Smooth muscle cell (in vitro differentiated cells): ENCODE measurements at regions not wholly inside any gene's neighbourhood (a gene's known extent, or its start where the extent isn't known, plus 50 kb on each side); places are given as distances from the start of the nearest gene placed in this dataset.
A peak's percentile ranks its signal among the peaks of the same experiment; 100 is the strongest.

Experiments
- DNase-seq: peaks from one replicate; lab custom pipeline; 2025; ENCODE audit not compliant: unreplicated experiment; lab: John Stamatoyannopoulos, UW
- H2AFZ ChIP-seq: fragments of 200-600 bp; sonication (generic); 2 replicates; pipeline ENCODE4 v1.6.0; 2016; ENCODE audit warnings: antibody characterized with exemption, low read depth, mild to moderate bottlenecking
- H3F3A ChIP-seq: fragments of 200-600 bp; sonication (generic); 2 replicates; pipeline ENCODE4 v1.6.0; 2017; ENCODE audit warnings: antibody characterized with exemption, low read depth
- H3K27ac ChIP-seq: fragments of 200-600 bp; sonication (generic); 2 replicates; pipeline ENCODE4 v1.5.1; 2016; ENCODE audit warnings: low read depth, mild to moderate bottlenecking
- H3K27me3 ChIP-seq: fragments of 200-600 bp; sonication (generic); 2 replicates; pipeline ENCODE4 v1.6.1; 2016; ENCODE audit warnings: low read depth, mild to moderate bottlenecking
- H3K36me3 ChIP-seq: fragments of 200-600 bp; sonication (generic); 2 replicates; pipeline ENCODE4 v1.5.1; 2016; ENCODE audit warnings: low read depth
- H3K4me1 ChIP-seq: fragments of 200-600 bp; sonication (generic); 2 replicates; pipeline ENCODE4 v1.5.1; 2016; ENCODE audit warnings: low read depth
- H3K4me2 ChIP-seq: fragments of 200-600 bp; sonication (generic); 2 replicates; pipeline ENCODE4 v1.6.0; 2016; ENCODE audit warnings: mild to moderate bottlenecking
- H3K4me3 ChIP-seq: fragments of 200-600 bp; sonication (generic); 2 replicates; pipeline ENCODE4 v1.5.1; 2016; ENCODE audit warnings: mild to moderate bottlenecking
- H3K79me2 ChIP-seq: fragments of 200-600 bp; sonication (generic); 2 replicates; pipeline ENCODE4 v1.6.0; 2016; ENCODE audit warnings: low read depth, mild to moderate bottlenecking
- H3K9ac ChIP-seq: fragments of 200-600 bp; sonication (generic); 2 replicates; pipeline ENCODE4 v1.6.0; 2016; ENCODE audit warnings: low read depth
- H3K9me3 ChIP-seq: fragments of 200-600 bp; sonication (generic); replicated peaks from 2 replicates; pipeline ENCODE4 v1.5.1; 2016; ENCODE audit warnings: low read depth
- H4K20me1 ChIP-seq: fragments of 200-600 bp; sonication (generic); 2 replicates; pipeline ENCODE4 v1.6.0; 2016; ENCODE audit warnings: low read depth
- CTCF ChIP-seq: fragments of 200-600 bp; sonication (generic); IDR thresholded peaks from 2 replicates; pipeline ENCODE4 v1.5.1; 2017; ENCODE audit warnings: borderline replicate concordance, mild to moderate bottlenecking, antibody characterized with exemption; ENCODE audit not compliant: insufficient read depth, poor library complexity, severe bottlenecking
- WGBS: methylation state at CpG from one replicate; pipeline ENCODE4 v1.1.7; 2016; ENCODE audit warnings: low lambda C conversion rate; 5-methylcytosine and 5-hydroxymethylcytosine counted together

DNA sequence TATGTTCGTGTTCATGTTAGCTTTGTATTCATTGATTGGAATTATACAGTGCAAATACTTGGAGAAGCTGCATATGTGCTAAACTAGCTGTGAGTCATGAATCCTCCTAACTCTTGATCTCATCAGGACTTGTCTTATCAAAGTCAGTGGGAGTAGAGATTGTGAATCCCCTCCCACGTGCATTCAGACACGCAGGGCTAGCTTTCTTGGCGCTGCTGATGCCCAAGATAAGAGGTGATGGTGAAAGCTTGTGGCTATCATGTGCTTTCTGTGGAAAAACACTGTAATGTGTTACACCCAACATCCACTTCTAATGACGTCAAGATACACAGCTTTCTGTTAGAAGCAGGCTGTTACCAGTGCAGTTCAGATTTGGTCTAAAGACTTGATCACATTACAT lies 348.7 kb upstream of the HAND2 start:
- 11% methylated on average over 5 of the region's 5 CpGs for WGBS
- H3K36me3 ChIP-seq = no peaks in the 10 kb centered on the region
- DNase-seq = no peak
- H3K27me3 ChIP-seq = no peaks in the 10 kb centered on the region
- no peaks in the 10 kb centered on the region for H3K9me3 ChIP-seq
- TF ChIP-seq CTCF = no peak
- H3K79me2 ChIP-seq = peaks cover 51% of the 10 kb centered on the region
- peak overlapping the region; percentile 97 for H3K27ac ChIP-seq
- H3K9ac ChIP-seq = peak overlapping the region; percentile 81
- no peaks in the 10 kb centered on the region for H4K20me1 ChIP-seq
- no peak overlapping the region for H2AFZ ChIP-seq
- H3K4me2 ChIP-seq = peak overlapping the region; percentile 87
- H3K4me1 ChIP-seq = peaks cover 48% of the 10 kb centered on the region
- H3F3A ChIP-seq = peaks cover 19% of the 10 kb centered on the region
- H3K4me3 ChIP-seq = peak overlapping the region; percentile 17

DNA sequence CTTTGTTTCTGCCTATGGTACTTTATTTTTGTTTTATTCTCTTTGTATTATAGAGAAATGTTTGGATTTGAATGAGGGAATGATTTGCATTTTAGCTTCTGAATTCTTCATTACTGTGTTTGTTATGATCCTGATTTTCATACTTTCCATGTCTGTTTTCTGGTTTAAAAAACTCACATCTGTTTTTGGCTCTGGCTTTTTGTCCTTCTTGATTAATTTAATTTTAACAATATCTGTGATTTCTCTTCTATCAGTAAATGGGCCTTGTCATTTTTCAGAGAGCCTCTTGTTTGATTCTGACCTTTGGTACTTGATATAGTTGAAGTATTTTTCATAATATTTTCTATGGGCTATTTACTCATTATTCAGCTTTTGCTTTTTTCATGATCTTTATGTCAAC lies 341.6 kb upstream of the HAND2 start:
- TF ChIP-seq CTCF = no peak
- Histone ChIP-seq H3F3A (no peaks in the 10 kb centered on the region), H3K4me3 (no peak overlapping the region), H3K36me3 (peaks cover 3% of the 10 kb centered on the region), H3K9me3 (no peaks in the 10 kb centered on the region), H2AFZ (peak overlapping the region; percentile 61), H3K79me2 (peaks cover 56% of the 10 kb centered on the region), H3K4me1 (peaks cover 12% of the 10 kb centered on the region), H3K27me3 (no peaks in the 10 kb centered on the region), H3K27ac (no peak overlapping the region), H4K20me1 (no peaks in the 10 kb centered on the region), H3K4me2 (peak overlapping the region; percentile 32), H3K9ac (no peak overlapping the region)
- DNase-seq = no peak

DNA sequence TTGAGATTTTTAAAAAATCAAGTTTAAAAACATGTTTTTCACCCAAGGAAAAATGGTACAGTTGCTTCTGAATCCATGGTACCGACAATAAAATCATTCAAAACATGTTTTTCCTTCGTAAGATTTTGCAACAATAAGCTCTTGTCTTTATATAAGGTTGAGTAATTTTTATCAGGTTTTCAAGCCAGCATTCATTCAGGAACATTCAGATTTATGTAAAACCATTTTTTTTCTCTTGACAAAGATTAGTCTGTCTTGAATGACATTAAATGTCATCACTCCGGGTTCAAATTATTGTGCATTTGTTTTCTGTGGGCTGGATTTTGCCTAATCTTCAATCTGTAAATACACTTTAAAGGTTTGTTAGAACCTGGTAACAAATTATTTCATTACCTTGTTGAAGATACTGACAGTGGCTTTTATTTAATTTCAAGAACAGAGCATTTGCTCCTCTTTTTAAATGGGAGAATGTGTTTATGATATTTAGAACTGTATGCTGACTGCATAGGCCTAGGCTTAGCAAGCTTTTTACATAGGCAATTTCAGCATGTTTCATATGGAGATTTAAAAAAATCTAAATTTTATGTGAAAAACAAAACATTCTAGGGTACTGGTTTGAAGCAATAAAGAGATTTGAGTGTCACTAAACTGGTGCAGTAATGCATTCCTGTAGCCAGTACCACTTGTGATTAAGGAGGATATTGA lies 336.4 kb upstream of the HAND2 start:
- Histone ChIP-seq H3K4me2 (no peak overlapping the region), H3K36me3 (peaks cover 14% of the 10 kb centered on the region), H3F3A (no peaks in the 10 kb centered on the region), H3K9me3 (peaks cover 9% of the 10 kb centered on the region), H3K9ac (no peak overlapping the region), H3K27ac (no peak overlapping the region), H3K79me2 (peaks cover 17% of the 10 kb centered on the region), H3K4me3 (no peak overlapping the region), H4K20me1 (no peaks in the 10 kb centered on the region), H3K27me3 (no peaks in the 10 kb centered on the region), H3K4me1 (no peaks in the 10 kb centered on the region), H2AFZ (no peak overlapping the region)
- no peak for DNase-seq
- no peak for TF ChIP-seq CTCF
- WGBS = 96% methylated on average over 3 of the region's 3 CpGs

DNA sequence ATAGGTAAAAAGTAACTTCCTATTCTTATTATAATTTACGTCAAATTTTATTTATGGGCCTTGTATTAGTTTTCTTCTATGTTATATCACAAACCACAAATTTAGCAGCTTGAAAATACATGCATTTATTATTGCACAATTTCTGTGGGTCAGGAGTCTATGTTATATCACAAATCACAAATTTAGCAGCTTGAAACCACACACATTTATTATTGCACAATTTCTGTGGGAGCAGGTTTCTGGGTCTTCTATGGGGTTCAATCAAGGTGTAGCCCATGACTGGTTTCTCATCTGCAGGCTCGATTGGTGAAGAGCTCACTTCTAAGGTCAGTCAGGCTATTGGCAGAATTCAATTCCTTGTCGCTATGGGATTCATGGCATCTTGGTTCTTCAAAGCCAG lies 332.7 kb upstream of the HAND2 start:
- Histone ChIP-seq H2AFZ (no peak overlapping the region), H3K4me2 (no peak overlapping the region), H3K27ac (no peak overlapping the region), H3K79me2 (peaks cover 7% of the 10 kb centered on the region), H3K9ac (no peak overlapping the region), H3K9me3 (peaks cover 9% of the 10 kb centered on the region), H4K20me1 (no peaks in the 10 kb centered on the region), H3K4me3 (no peak overlapping the region), H3K4me1 (no peaks in the 10 kb centered on the region), H3F3A (peaks cover 4% of the 10 kb centered on the region), H3K36me3 (peaks cover 13% of the 10 kb centered on the region), H3K27me3 (no peaks in the 10 kb centered on the region)
- 91% methylated on average over 3 of the region's 3 CpGs for WGBS
- DNase-seq = no peak
- TF ChIP-seq CTCF = no peak
